OCI-M2 (cell line): ENCODE measurements at regions not wholly inside any gene's neighbourhood (a gene's known extent, or its start where the extent isn't known, plus 50 kb on each side); places are given as distances from the start of the nearest gene placed in this dataset.

Experiments
- DNase-seq: peaks from one replicate; lab custom pipeline; 2025; ENCODE audit not compliant: unreplicated experiment; lab: John Stamatoyannopoulos, UW

DNA sequence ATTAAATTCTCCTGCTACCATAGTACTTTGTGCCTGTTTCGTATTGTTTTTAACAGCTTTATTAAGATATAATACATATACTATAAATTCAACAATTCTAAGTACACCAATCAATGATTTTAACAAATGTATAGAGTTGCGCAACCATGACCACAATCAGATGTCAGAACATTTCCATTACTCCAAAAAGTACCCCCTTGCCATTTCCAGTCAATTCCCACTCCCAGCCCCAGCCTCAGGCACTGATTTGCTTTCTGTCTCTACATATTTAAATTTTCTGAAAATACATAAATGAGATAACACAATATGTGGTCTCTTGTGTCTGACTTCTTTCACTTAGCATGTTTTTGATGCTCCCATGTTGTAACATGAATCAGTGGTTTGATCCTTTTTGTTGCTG is 193.9 kb downstream of the FIGN start:
- no peak for DNase-seq

DNA sequence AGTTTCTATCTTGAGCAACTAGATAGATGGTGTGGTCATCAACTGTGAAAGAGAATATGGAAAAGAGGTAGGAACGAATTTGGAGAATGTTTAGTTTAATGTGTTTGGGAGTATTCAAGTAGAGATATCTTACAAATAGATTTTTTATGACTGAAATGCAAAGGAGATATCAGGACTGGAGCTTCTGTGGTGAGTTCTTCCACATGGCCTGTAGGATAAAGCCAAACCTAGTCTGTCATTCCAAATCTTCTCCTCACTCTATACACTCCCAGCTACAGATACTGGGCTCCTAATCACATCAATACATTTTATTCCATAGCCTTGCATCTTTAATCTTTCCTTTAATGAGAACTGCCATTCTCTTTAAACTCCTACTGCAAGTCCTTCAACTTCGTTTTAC is 194.3 kb downstream of the FIGN start:
- DNase-seq: no peak

DNA sequence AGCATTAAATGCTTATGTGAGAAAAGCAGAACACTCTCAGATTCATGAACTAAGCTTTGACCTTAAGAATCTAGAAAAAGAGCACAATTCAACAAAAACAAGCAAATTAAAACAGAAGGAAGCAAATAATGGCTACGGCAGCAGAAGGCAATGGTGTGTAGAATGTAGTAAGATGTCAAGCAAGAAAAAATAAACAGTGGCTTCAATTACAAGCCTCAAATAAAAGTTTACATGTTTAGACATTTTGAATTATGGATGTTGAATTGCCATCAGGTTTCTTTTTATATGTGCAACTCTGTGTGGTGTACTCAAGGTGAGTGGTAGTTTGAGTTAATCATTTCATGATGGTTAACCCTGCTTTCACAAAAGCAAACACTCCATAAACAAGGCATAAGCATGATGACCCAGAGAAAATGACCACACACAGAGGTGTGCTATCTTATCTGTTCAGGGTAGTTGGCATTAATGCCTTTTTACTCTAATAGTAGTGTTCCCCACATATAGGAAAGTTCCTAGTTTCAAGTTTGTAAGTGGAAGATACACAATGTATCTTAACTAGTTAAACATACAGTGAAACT is 207.1 kb downstream of the FIGN start:
- DNase-seq: no peak

DNA sequence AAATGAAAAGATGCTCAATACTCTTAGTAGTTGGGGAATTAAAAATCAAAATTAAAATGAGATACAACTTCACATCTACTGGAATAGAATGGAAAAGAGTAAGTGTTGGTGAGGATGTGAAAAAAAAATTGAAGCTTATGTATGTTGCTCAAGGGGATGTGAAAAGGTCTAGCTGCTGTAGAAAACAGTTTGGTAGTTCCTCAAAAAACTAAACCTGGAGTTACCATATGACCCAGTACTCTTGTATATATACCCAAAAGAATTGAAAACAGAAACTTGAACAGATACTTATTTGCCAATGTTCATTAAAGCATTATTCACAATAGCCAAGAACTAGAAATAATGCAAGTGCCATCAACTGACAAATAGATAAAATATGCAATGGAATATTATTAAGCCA is 208.4 kb downstream of the FIGN start:
- DNase-seq: no peak

DNA sequence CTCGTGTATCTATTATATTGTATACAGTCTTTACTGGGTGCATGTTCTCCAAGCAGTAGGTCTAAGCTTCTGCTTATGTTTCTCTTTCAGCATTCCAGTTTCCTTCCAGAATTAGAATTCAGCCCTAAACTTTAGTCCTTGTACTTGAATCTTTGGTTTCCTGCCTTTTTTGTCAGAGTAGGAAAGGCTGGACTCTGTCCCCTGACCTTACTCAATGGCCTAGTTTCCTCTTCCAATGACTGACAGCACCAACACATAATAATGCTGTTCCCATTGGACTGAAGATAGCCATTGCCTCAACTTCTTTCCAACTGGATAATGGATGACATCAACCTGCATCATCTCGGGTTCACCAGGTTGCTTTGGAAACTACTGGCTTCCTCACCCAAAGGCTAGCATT is 217.0 kb downstream of the FIGN start:
- no peak for DNase-seq

DNA sequence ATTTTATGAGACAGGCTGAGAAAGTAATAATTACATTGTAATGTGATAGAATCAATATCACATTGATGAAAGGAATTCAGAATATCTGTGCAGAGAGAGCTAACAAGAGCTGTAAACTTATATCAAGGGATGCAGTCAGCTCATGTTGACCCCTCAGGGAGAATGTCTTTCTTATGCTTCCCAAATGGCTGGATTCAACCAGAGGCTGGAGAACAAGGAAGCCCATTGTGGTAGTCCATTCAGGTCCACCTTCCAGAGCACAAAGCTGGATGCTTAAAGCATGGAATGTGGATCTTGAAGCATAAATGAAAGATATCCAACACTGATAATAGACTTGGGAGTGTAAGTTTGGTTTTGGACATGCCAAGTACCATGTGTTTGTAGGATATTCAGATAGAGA is 220.0 kb downstream of the FIGN start:
- DNase-seq: no peak

DNA sequence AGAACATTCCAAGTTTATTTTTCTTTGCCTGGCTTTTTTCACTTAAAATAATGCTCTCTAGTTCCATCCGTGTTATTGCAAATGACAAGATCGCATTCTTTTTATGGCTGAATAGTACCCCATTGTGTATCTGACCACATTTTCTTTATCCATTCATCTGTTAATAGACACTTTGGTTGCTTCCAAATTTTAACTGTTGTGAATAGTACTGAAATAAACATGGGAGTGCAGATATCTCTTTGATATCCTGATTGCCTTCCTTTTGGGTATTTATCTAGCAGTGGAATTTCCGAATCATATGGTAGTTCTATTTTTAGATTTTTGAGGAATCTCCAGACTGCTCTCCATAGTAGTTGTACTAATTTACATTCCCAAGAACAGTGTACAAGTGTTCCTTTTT is 230.5 kb downstream of the FIGN start:
- no peak for DNase-seq

DNA sequence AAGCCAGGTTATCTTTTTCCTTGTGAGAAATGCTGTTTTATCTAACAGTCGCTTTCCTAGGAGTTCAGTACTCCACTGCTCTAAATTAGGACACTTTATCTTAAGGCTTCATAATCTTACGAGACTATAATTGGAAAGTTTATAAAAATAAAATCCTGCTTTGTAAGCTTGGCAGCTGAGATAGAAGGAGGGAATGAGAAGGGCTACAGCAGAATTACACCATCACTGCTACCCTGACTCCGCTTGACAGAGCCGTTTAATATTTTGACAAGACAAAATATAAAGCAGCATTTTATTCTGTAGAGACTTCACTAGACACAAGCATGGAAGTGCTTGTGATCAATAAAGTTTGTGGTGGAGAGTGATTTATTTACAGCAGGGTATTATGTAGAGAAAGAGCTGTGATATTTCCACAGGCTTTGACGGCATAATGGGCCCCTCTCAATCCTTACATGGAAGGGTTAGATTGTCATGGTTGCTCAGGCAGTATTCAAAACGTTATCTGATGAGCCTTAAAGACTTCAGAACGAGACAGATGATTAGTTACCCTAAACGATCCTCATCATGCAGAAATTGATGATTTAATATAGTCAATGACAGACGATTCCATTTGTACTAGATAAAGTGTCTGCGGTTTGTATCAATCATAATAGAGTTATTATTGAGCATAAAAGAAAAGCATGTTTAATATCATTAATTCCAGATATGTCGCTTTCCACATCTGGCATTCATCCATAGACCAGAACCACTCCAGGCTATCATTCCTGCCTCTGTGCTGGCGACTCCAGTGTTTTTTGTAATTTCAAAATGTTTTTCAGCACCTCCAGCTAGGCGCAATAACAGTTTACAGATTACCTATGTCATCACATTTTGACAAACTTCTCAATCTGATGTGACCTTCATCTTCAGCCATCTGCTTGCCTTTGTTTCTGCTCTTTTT is 242.2 kb downstream of the FIGN start:
- DNase-seq: no peak

DNA sequence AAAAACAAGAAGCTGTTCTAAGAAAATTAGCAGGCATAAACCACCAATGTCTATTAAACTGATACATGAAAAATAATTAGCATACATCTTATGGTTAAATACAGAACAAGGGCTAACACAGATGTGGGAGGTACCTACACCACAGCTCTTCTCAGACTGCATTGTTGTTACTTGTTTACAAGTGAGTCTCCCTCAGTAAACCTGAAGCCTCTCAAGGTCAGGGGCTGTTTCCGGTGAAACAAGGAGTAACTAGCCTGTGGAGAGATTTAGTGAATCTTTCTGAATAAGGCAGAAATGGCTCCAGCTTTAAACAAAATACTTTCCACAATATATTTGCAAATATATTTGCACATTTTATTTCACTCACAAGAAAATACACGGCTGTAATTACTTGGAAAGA is 244.0 kb downstream of the FIGN start:
- no peak for DNase-seq

DNA sequence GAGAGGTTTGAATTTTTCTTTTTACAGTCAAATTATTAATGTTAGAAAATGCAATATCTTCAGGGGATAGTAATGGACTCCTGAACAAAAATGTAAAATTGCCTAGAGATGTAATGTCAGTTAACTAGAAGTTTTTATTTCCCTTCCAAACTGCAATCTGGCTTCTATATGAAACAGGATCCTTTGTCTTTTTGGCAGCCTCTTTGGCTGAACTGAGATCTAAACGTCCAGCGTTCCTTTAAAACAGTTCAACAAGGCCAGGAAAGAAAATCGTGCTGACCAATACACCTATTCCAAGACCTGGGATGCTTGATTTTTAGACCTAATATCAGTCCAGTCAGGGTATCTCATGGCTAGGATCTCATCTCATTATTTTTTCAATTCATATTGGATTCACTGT is 245.5 kb downstream of the FIGN start:
- DNase-seq: no peak

DNA sequence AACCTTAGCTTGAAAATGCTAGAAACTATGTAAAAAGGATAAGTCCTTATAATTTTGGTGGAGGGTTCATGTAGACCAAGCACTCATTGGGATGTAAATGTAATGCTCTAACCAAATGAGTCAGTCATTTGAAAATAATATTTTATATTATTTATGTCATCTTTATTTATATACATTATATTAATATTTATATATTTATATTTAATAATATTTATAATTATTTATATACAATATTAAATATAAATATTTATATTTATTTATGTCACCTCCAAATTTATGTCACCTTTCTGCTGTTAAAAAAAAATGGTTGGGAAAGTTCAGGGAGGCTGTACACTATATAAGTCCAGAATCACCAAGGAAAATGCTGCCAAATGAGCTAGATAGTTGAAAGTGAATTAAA is 254.3 kb downstream of the FIGN start:
- no peak for DNase-seq

DNA sequence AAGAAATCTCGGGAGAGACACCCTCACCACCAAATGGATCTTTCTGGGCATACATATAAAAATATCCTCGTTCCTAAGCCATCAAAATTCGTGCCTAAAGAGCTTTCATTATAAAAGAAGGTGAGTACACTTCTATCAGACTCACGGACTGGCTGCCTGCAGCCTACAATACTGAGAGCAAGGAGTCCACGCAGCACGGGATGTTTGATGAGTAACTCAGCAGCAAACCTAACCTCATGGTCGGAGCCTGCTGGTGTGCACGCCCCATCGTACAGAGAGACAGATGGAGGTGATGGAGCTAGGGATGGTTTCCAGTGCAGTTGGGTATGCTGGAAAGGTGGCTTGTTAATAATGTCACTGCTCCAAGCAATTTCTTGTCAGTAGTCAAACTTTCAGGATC is 256.2 kb downstream of the FIGN start:
- DNase-seq: no peak

DNA sequence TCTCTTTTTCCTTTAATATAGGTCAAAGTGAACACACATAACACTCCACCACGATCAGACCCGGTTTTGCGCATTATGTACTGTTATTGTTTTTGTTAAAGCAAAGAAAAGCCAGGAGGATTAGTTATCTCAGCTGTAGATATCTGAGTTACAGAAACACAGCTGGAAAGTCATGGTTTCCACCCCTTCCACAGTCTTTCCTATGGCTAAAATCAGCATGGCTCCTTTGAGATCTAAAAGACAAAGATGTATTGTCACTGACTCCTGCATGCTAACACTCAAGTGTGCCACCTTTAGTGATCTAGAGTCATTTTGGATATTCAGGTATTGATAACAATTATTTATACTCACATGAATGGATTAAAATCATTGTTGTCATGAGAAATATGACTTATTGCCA is 260.0 kb downstream of the FIGN start:
- no peak for DNase-seq

DNA sequence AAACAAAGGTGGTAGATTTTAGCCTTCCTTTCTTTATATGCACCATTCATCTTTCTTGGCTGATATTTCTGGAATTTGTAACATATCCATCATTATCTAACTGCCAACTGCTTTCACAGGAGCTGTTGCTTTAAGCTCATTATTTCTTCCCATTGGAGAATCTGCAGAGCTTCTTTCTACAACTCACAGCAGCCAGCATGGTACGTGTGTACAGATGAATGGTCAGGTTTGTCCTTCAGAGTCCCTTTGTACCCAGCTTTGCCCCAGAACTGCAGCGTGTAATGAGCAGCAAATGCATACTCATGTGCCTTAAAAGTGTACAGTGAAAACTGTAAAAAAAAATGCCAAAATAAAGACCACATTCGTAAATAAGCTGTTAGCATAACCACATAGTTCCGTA is 260.9 kb downstream of the FIGN start:
- no peak for DNase-seq

DNA sequence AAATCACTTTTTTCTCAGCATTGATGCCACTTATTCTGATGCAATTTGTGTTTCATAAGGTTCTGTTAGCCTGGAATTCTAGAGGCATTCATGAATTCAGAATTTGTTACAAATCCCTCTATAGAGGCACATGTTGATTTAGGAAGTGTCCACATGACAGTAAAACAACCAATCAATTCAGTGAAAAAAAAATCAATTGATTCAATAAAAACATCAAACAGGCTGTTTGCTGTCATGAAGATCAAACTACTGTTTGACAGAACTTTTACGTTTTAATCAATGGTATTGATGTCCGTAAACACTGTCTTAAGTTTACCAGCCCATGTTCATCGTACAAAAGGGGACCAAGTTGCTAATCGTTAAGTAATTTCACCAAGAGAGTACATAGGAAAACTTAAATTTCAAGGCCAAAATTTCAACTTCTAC is 261.5 kb downstream of the FIGN start:
- no peak for DNase-seq

DNA sequence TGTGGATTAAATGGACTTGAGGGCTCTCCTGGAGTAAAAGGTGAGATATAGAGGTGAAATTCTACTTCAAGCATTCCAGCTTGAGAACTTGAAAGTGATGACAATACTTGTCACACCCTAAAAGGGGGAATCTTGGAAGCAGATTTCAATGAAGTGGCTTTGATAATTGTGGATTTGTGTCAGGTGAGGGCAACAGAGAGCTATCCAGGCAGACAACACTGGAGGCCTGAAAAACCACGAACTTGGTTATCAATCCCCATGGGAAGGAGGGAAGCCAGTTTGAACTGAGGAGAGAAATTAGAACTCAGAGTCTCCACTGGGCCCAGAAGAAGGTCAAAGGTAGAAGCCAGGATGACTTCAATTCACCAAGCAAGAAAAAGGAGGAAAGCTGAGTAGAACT is 263.9 kb downstream of the FIGN start:
- no peak for DNase-seq

DNA sequence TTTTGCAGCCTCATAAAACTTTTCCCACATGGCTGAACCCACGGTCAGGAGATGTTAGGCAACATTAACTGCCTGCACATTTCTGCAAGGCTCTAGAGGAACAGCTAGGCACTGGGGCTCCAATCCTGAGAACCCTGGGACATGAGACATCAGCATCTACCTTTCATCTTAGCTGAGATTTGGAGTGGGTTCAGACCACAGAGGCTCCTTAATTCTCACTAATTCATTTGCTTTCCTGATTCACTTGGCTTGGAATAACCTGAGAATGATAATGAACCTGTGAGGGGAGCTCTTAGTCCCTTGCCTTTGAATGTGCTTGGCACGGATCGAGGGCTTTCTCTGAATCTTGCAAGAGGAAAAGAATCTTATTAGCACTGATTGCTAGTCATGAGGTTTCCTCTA is 266.2 kb downstream of the FIGN start:
- no peak for DNase-seq

DNA sequence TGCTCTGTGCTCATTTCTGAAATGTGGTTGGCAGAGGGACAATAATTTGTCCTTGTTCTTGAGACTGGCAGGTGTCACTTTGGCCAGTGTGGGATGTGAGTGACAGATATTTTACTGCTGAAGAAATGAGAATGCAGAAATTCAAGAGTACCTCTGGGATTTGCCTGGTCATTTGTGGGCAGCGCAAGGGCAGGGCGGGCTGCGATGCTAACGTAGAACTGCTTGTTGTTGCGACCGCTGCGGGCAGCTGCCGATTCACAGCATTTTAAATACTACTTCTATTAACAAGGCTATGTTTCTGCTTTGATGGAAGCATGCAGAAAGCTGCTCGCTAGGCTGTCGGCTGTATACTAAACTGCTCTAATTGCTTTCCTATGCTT is 268.6 kb downstream of the FIGN start:
- no peak for DNase-seq

DNA sequence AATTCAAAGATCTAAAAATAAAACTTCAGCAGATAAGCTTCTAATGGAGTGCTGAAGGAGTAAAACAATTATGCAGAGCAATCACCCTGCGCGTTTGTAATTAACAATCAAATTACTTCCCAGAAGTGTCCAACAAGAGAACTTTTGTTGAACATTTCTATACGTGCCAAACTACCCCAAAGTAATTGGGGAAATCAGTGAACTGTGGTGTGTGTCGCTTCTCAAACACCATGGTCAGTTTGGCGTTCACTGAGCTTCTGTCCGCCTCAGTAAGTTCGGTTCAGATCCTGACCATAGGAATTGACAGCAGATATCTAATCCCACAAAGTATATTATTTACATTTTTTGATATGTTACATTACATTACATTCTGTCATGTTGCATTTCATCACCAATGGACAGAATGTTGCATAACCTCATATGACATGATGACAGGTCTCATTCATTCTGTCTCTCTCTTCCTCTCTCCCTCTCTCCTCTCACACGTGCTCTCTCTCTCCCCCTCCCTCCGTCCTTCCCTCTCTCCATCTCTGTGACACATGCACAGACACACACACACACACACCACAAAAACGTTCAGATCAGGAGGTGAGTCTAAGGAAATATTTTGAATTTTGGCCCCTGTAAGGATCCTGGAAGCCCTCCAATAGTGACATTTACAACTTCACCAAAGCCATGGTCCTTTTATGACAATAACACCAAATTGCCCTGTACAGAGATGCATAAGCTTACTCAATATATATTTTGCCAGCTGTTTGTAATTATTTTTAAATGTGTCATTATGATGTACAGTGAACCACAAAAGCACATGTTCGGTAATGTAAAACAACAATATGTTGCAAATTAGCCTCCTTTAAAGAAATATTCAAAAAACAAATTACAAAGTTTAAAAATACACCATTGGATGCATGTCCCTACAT is 269.2 kb downstream of the FIGN start:
- no peak for DNase-seq

DNA sequence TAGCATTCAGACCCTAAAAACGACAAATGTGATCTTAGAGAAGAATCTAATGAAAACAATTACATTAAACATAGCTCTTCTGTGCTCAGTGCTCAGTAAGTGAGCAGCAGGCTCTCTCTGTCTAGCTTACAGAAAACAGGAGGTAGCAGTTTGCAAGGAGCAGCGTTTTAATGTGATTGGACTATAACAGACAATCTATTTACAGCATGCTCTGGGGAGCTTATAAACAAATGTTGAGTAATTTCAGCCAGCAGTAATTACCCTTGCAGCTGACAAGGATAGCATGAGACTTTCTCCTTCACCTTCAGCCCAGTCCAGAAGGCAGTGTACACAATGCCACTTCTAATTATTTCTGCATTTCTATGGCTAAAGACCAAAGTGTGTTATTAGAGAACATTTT is 270.4 kb downstream of the FIGN start:
- no peak for DNase-seq

DNA sequence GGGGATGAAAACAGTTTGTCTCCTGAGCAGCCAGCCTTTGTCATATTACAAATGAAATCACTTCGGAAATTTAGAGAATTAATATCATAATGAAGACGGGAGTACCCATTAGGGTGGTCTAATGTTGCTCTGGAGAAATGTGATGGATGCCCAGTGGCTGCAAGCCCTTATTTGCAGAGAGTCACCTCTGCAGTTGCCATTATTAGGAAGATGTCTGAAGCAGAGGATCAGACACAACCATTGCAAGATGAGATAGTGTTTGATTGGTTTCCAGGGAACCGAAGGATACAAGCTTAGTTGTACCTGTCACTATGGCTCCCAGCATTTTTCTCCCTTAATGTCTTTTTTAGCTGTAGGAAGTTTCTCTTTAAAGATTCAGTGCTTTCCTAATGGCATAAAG is 272.4 kb downstream of the FIGN start:
- DNase-seq: no peak

DNA sequence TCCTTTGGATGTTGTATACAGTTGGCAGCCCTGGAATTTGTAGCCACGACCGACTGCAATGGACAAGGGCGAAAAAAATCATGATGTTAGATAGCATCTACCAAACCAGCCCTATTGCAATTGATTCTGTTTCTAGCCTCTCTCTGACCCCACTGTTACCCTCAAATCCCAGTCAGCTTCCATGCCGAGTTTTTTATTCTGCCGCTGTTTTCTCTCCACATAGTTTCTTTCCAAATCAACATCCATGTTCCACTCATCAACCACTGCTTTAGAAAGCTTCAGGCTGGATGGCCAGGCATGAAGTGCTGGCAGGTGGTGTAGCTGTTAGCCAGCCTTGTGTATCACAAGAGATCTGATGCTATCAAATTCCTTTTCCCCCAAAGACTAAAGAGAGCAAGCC is 272.8 kb downstream of the FIGN start:
- no peak for DNase-seq
